ENCODE measurements at regions not wholly inside any gene's neighbourhood (a gene's known extent, or its start where the extent isn't known, plus 50 kb on each side); places are given as distances from the start of the nearest gene placed in this dataset.
"Not testable (repeated sequence)": the region's sequence is repeated elsewhere in the genome, so short reads cannot be mapped to it uniquely, and the experiment has no call there.

DNA sequence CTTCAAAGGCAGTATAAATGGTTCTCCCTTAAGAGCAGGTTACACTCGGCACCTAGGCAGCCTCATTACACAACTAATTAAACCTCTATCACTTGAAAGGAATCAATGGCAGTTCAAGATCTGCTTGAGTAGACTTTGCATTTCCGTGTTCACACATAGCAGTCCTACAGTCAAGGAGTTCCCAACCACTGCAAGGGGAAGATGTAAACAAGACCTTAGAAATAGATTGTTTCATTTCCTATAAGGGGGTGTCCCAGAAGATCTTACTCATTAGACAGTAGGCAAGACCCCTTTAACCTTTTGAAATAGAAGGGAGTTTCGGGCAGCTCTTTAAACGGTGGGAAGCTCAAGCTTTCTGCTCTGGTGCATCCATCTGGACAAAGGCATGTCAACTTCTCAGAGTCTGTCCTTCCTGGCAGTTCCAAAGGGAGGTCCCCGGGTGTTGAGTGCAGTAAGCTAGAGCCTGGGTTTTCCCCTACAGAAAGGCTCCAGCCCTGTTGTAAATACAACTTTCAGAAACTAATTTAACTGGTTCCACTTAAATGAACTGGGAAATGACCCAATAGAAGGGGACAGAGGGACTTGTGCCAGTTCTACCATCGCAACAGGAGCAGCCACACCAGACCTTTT is 150.8 kb downstream of the RBMX2 start:
- no peak for DNase-seq (ENCODE audit: low read depth, low spot score)

DNA sequence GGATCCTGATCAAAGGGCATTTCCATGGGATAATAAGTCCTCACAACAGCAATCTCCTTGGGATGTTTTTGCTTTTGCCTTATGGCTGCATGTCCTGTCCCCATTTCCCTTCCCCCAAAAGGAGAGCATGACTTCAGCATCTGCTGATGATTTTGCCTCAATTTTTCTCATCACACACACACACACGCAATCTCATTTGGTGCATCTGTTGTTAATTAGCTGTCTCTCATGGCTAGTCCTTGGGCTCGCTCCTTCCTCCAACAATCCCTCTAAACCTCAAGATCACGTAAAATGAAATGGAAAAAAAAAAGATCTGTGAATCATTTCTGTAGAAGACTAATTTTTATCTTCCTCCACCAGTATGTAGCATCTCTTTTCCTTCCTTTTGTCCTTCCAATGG is 153.6 kb downstream of the RBMX2 start:
- no peak for DNase-seq (ENCODE audit: low read depth, low spot score)

DNA sequence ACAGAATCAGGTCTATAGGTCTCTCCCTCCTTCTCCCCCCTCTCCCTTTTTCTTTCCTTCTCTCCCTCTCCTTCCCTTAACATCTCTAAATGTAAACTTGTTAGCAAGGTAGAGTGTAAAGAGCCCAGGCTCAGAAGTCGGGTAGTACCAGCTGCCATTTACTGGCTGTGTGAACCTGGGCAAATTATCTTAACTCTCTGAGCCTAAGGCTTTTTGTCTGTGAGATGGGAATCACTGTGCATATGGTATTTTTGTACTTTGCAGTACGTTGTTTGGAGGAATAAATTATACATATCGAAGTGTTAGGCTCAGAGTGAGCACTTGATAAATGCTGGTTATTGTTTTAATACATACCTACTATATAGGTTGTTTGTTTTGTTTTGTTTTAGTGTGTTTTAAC is 154.0 kb downstream of the RBMX2 start:
- DNase-seq (ENCODE audit: low read depth, low spot score), result no peak

DNA sequence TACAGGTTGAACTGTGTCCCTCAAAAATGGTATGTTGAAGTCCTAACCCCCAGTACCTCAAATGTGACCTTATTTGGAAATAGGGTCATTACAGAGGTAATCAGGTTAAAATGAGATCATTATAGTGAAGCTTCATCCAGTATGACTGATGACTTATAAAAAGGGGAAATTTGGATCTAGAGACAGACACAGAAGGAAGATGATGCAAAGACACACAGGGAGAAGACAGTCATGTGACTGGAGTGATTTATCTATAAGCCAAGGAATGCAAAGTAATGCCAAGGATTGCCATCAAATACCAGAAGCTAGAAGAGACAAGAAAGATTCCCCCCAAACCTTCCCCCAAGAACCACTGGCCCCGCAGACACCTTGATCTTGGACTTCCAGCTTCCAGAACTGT is 155.2 kb downstream of the RBMX2 start:
- DNase-seq (ENCODE audit: low read depth, low spot score), result no peak

DNA sequence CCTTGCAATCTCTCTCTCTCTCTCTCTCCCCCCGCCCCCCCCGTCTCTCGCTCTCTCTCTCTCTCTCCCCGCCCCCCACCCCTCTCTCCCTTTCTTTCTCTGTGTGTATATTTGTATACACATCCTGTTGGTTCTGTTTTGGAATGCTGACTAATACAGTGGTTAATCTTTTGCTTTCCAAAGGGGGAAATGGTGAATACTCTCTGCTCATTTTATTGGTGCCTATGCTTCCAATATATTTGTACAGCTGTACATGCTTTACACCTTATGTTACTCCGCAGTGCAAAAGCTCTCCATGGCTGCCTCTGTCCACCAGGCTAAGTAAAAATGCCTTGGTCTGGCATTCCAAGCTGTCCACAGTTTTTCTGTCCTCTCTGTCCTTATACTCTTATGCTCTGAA is 158.8 kb downstream of the RBMX2 start:
- no peak for DNase-seq (ENCODE audit: low read depth, low spot score)

DNA sequence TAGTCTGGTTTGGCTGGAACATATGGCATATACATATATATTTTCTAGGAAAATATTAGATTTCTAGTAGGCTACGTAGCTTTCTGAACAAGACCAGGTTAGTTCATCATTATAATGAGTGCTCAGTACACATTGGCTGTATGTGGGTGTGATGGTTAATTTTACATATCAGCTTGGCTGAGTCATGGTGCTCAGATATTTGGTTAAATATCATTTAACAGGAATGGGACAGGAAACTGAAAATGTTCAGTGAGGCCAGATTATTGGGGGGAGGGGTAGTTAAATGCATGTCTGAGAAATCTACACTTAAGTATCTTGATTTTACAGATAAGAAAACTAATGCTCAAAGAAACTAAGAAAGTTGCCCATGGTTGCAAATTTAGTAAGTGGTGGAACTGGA is 160.1 kb downstream of the RBMX2 start:
- no peak for DNase-seq (ENCODE audit: low read depth, low spot score)

DNA sequence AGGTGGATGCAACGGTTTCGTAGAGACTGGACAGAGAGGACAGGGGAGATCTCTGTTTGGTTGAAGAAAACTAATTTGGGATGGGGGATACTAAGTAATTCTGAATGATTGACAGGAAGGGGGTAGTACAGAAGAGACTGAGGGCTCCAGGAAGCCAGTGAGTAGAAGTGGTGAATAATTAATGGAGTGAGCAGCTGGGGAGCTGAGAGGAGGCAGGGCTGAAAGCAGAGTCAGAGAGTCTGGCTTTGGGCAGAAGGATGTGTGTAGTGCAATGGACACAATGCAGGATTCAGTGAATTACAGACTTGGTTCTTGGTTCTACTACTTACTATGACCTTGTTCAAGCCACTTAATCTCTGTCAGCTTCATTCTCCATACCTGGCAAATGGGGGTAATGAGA is 161.7 kb downstream of the RBMX2 start:
- no peak for DNase-seq (ENCODE audit: low read depth, low spot score)

DNA sequence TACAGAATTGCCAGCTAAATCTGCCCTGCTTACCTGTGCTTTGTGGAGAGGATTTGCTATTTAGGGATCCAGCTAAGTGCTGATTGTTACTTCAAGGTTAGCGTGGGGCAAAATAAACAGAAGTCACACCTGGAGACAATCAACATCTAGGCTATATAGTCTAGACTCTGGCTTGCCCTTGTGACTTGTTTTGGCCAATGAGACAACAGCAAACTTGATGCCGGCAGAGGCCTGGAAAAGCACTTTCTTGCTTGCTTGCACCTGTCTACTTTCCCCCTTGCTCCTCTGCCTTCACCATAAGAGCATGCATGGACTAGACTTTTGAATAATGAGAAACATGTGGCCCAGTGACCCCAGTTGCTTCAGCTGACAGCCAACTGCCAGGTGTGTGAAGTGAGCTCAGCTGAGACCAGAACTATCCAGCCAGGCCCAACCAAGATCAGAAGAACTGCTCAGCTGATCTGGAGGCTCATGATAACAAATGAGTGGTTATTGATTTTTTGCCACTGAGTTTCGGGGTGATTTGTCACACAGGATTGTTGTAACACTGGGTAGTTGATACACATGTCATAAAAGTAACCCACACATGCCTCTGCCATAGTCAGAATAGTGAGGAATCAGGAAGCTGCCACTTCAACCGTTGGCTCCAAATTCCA is 164.4 kb downstream of the RBMX2 start:
- DNase-seq (ENCODE audit: low read depth, low spot score), result no peak

DNA sequence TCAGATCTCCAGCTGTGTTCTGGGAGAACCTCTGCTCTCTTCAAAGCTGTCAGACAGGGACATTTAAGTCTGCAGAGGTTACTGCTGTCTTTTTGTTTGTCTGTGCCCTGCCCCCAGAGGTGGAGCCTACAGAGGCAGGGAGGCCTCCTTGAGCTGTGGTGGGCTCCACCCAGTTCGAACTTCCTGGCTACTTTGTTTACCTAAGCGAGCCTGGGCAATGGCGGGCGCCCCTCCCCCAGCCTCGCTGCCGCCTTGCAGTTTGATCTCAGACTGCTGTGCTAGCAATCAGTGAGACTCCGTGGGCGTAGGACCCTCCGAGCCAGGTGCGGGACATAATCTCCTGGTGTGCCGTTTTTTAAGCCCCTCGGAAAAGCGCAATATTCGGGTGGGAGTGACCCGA is 171.2 kb downstream of the RBMX2 start:
- DNase-seq (ENCODE audit: low read depth, low spot score), result not testable (repeated sequence)

All from ELF-1 (cell line).